Vagina (tissue), 2 donors: ENCODE measurements at regions not wholly inside any gene's neighbourhood (a gene's known extent, or its start where the extent isn't known, plus 50 kb on each side); places are given as distances from the start of the nearest gene placed in this dataset.

ENCODE experiments used
- POLR2A ChIP-seq, 2 donors: fragments of 450-650 bp; IDR thresholded peaks; one replicate each; pipeline ENCODE4 v1.6.1; 2017; ENCODE audit warnings: antibody characterized with exemption in 2 of 2, mild to moderate bottlenecking in 2 of 2, moderate library complexity in 2 of 2
- TF ChIP-seq, protein P1 (sequence below), 3 experiments: fragments of 450-650 bp in 2 of 3; fragments of 200-600 bp in 1 of 3; sonication (generic) in 1 of 3; IDR thresholded peaks; one replicate each; pipeline ENCODE4 v1.5.1; 2017 to 2019; ENCODE audit warnings: antibody characterized with exemption in 3 of 3, mild to moderate bottlenecking in 2 of 3, moderate library complexity in 2 of 3

- TF ChIP-seq POLR2A (IDR thresholded peaks at IDR 0.05): no peak
- TF ChIP-seq, protein P1, sequence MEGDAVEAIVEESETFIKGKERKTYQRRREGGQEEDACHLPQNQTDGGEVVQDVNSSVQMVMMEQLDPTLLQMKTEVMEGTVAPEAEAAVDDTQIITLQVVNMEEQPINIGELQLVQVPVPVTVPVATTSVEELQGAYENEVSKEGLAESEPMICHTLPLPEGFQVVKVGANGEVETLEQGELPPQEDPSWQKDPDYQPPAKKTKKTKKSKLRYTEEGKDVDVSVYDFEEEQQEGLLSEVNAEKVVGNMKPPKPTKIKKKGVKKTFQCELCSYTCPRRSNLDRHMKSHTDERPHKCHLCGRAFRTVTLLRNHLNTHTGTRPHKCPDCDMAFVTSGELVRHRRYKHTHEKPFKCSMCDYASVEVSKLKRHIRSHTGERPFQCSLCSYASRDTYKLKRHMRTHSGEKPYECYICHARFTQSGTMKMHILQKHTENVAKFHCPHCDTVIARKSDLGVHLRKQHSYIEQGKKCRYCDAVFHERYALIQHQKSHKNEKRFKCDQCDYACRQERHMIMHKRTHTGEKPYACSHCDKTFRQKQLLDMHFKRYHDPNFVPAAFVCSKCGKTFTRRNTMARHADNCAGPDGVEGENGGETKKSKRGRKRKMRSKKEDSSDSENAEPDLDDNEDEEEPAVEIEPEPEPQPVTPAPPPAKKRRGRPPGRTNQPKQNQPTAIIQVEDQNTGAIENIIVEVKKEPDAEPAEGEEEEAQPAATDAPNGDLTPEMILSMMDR (IDR thresholded peaks at IDR 0.05): no peak
Measured at GRCh38 chr4:110271986-110272385, 73.6 kb upstream of the ELOVL6 start.
